Tibial artery (tissue), 4 donors: ENCODE measurements at regions not wholly inside any gene's neighbourhood (a gene's known extent, or its start where the extent isn't known, plus 50 kb on each side); places are given as distances from the start of the nearest gene placed in this dataset.

Experiments used
- DNase-seq, 2 donors: peaks; one replicate each; pipeline ENCODE4 v3.0.0-alpha.2; 2019
- H3K27ac ChIP-seq, 2 donors: fragments of 200-600 bp; sonication (generic) in 1 of 2; 1 replicate in 1 of 2; 2 replicates in 1 of 2; pipeline ENCODE4 v1.5.1; 2018 to 2019; ENCODE audit warnings: mild to moderate bottlenecking in 1 of 2
- H3K27me3 ChIP-seq, 2 donors: fragments of 200-600 bp; sonication (generic) in 1 of 2; one replicate each; pipeline versions ENCODE4 v1.5.1 to v1.6.0; 2016 to 2019
- H3K36me3 ChIP-seq, 3 donors: fragments of 200-600 bp; sonication (generic) in 2 of 3; one replicate each; pipeline ENCODE4 v1.5.1; 2016 to 2019; ENCODE audit warnings: mild to moderate bottlenecking in 2 of 3
- H3K4me1 ChIP-seq, 4 donors: fragments of 200-600 bp; sonication (generic) in 2 of 4; 1 replicate in 3 of 4; 2 replicates in 1 of 4; pipeline ENCODE4 v1.5.1; 2016 to 2019
- H3K4me3 ChIP-seq, 2 donors: fragments of 200-600 bp; sonication (generic) in 1 of 2; 1 replicate in 1 of 2; 2 replicates in 1 of 2; pipeline ENCODE4 v1.5.1; 2018 to 2019; ENCODE audit warnings: mild to moderate bottlenecking in 2 of 2
- H3K9me3 ChIP-seq, 3 donors: fragments of 200-600 bp; sonication (generic) in 1 of 3; one replicate each; pipeline ENCODE4 v1.5.1; 2016 to 2019
- intact Hi-C: fragments of 100-400 bp; cut with DNase I; formaldehyde crosslinking; loops from one replicate; pipeline ENCODE4 v1.15.0; 2023; ENCODE audit warnings: low total_unique reads
- TF ChIP-seq, protein P1 (sequence below), 2 experiments: fragments of 200-600 bp in 1 of 2; fragments of 450-650 bp in 1 of 2; IDR thresholded peaks; one replicate each; pipeline ENCODE4 v1.5.1; 2017 to 2019; ENCODE audit warnings: antibody characterized with exemption in 2 of 2, mild to moderate bottlenecking in 1 of 2, moderate library complexity in 1 of 2

DNA sequence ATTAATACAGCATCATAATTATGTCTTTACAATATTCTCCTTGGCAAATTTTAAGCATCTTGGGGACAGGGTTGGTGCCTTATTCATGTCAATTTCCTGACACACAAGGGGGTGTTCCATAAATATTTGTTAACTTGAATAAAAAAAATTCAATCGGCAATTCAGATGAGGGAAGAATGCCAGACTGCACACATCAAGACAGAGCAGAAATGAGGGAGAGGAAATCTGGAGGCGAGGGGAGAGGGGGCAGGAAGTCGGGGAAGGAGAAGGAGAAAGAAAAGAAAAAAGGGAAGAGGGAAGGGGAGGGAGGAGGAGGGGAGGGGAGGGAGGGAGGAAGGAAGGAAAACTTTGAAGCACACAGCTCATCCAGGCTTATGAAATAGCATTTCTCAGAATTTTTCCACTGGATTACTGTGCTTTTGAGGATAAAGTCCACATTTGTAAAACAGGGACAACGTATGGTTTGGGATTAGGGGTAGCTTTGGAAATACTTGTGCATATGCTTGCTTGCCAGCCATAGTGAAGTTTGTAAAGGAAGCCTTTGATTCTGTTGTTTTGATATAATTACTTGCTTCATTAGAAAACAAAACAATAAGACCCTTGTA, 362.1 kb downstream of the SAMD5 start:
- no peaks in the 10 kb centered on the region for H3K27me3 ChIP-seq
- no peak overlapping the region for H3K4me3 ChIP-seq
- no peak for DNase-seq
- peaks cover 0 to 15% (median 2%) of the 10 kb centered on the region in 4 donors for H3K4me1 ChIP-seq
- H3K27ac ChIP-seq, result no peak overlapping the region
- TF ChIP-seq, protein P1, sequence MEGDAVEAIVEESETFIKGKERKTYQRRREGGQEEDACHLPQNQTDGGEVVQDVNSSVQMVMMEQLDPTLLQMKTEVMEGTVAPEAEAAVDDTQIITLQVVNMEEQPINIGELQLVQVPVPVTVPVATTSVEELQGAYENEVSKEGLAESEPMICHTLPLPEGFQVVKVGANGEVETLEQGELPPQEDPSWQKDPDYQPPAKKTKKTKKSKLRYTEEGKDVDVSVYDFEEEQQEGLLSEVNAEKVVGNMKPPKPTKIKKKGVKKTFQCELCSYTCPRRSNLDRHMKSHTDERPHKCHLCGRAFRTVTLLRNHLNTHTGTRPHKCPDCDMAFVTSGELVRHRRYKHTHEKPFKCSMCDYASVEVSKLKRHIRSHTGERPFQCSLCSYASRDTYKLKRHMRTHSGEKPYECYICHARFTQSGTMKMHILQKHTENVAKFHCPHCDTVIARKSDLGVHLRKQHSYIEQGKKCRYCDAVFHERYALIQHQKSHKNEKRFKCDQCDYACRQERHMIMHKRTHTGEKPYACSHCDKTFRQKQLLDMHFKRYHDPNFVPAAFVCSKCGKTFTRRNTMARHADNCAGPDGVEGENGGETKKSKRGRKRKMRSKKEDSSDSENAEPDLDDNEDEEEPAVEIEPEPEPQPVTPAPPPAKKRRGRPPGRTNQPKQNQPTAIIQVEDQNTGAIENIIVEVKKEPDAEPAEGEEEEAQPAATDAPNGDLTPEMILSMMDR (IDR thresholded peaks at IDR 0.05), result no peak
- intact Hi-C loops, result no loop called here
- H3K9me3 ChIP-seq, result no peaks in the 10 kb centered on the region
- no peaks in the 10 kb centered on the region for H3K36me3 ChIP-seq

DNA sequence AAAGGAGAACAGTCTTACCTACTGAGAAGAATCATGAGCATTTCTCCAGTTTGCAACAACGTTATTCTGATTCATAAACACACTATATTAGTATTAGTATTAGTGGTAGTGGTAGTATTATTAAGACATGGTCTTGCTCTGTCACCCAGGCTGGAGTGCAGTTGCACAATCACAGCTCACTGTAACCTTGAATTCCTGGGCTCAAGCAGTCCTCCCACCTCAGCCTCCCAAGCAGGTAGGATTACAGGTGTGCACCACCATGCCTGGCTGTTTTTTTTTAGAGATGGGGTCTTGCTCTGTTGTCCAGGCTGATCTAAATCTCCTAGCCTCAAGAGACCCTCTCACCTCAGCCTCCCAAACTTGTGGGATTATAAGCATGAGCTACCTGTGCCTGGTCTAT, 363.5 kb downstream of the SAMD5 start:
- intact Hi-C loops, result no loop called here
- no peak for DNase-seq

DNA sequence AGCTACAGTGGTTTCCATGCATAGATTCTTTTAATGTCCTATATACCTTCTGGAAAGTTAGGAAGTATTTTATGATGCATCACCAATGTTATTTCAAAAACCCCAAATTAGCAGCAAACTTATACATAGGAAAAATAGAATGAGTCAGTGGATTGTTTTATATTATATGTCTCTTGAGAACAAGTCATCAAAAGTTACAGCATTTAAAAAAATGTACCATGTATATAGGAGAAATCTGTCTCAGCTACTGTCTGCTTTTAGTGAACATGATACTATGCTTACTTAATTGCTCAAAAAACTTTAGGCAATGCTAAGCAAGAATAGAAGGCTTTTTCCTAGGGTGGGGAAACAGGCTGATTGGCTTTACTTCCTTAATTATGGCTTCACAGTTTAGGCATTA, 365.3 kb downstream of the SAMD5 start:
- Histone ChIP-seq H3K4me1 (peaks cover 0 to 16% (median 2%) of the 10 kb centered on the region in 4 donors), H3K27me3 (no peaks in the 10 kb centered on the region), H3K9me3 (no peaks in the 10 kb centered on the region), H3K4me3 (no peak overlapping the region), H3K36me3 (no peaks in the 10 kb centered on the region), H3K27ac (no peak overlapping the region)
- TF ChIP-seq, protein P1 (IDR thresholded peaks at IDR 0.05), result no peak
- intact Hi-C loops, result no loop called here
- DNase-seq, result no peak

More for the DNA sequence above, 363.5 kb downstream of the SAMD5 start:
- no peaks in the 10 kb centered on the region for H3K27me3 ChIP-seq
- no peaks in the 10 kb centered on the region for H3K36me3 ChIP-seq
- H3K27ac ChIP-seq, result no peak overlapping the region
- H3K9me3 ChIP-seq, result no peaks in the 10 kb centered on the region
- peaks cover 0 to 26% (median 2%) of the 10 kb centered on the region in 4 donors for H3K4me1 ChIP-seq
- TF ChIP-seq, protein P1 (IDR thresholded peaks at IDR 0.05), result no peak
- H3K4me3 ChIP-seq, result no peak overlapping the region

DNA sequence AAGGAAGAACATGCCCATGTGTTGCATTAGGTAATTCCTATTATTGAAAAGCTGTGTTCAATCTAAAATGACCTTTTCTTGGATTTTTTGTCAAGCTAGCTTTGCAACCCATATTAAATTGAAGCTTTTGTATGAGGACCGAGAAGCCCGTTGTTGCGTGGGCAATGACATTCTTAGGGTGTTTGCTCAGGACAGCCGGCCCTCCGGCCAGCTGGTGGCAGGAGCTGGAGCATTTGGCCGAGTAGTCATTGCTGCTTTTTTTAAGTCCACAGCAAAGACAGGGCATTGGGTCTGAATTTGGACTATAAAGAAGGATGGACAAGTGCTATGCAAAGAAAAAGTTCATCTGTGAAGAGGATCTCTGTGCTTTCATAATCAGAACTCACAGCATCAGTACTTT, 365.8 kb downstream of the SAMD5 start:
- no peaks in the 10 kb centered on the region for H3K27me3 ChIP-seq
- TF ChIP-seq, protein P1 (IDR thresholded peaks at IDR 0.05), result no peak
- H3K36me3 ChIP-seq, result no peaks in the 10 kb centered on the region
- no peak overlapping the region for H3K4me3 ChIP-seq
- H3K9me3 ChIP-seq, result no peaks in the 10 kb centered on the region
- no peak for DNase-seq
- H3K4me1 ChIP-seq, result peaks cover 0 to 11% (median under 1%) of the 10 kb centered on the region in 4 donors
- intact Hi-C loops, result no loop called here
- no peak overlapping the region for H3K27ac ChIP-seq

DNA sequence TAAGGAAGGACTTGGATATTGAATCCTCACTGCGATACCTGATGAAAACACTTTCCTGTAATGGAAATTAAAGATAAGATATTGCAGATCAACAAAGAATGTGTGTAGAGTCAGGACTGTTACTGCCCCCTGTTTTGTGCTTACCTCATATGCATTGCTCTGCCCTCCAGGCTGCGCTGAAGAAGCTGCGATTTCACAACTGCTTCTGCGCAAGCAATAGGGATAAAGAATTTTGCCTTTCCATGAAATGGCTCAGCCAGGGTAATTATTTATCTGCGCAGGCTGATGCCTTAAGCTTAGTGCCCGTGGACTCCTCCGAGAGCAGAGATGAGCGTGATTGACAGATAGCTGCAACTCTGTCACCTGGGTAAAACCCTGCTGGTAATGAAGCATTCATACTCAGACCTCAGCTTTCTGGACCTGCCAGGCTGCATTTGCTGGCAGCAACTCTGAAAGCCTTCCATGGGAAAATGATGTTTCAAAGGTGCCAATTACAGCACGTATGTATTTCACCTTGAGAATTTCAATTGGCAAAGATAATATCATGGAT, 370.6 kb downstream of the SAMD5 start:
- Histone ChIP-seq H3K27me3 (no peaks in the 10 kb centered on the region), H3K4me1 (peaks cover 0 to 10% (median 0%) of the 10 kb centered on the region in 4 donors), H3K27ac (no peak overlapping the region), H3K9me3 (no peaks in the 10 kb centered on the region), H3K36me3 (no peaks in the 10 kb centered on the region), H3K4me3 (no peak overlapping the region)
- intact Hi-C loops, result no loop called here
- DNase-seq, result no peak
- TF ChIP-seq, protein P1 (IDR thresholded peaks at IDR 0.05), result no peak
